ENCODE measurements at regions not wholly inside any gene's neighbourhood (a gene's known extent, or its start where the extent isn't known, plus 50 kb on each side); places are given as distances from the start of the nearest gene placed in this dataset.

- H3K36me3 ChIP-seq (ENCODE audit: insufficient read depth) = no peaks in the 10 kb centered on the region
These were observed 186.6 kb upstream of the IGFBP3 start for GRCh38 chr7:46107610-46108217.

GRCh38 chr7:46100521-46100920 is 179.4 kb upstream of the IGFBP3 start:
- TF ChIP-seq CTCF (conservative IDR thresholded peaks at IDR 0.05; ENCODE audit: low read depth, low read length) = no peak
- Histone ChIP-seq H4K20me1 (ENCODE audit: insufficient read depth) (no peaks in the 10 kb centered on the region), H3K36me3 (ENCODE audit: insufficient read depth) (no peaks in the 10 kb centered on the region), H2AFZ (ENCODE audit: low read depth) (no peak overlapping the region), H3K27ac (no peak overlapping the region), H3K4me3 (IDR thresholded peaks at IDR 0.05; ENCODE audit: insufficient read depth, low read depth, low read length) (no peak overlapping the region), H3K4me2 (no peak overlapping the region), H3K27me3 (ENCODE audit: insufficient read depth, low read depth) (no peaks in the 10 kb centered on the region), H3K9ac (no peak overlapping the region), H3K4me1 (ENCODE audit: low read depth, poor library complexity, severe bottlenecking) (no peaks in the 10 kb centered on the region), H3K79me2 (ENCODE audit: insufficient read depth, low read depth) (no peaks in the 10 kb centered on the region)

More at GRCh38 chr7:46107610-46108217, 186.6 kb upstream of the IGFBP3 start:
- Histone ChIP-seq H4K20me1 (ENCODE audit: insufficient read depth) (no peaks in the 10 kb centered on the region), H3K4me3 (IDR thresholded peaks at IDR 0.05; ENCODE audit: insufficient read depth, low read depth, low read length) (no peak overlapping the region), H3K27ac (no peak overlapping the region), H3K9ac (no peak overlapping the region), H3K4me1 (ENCODE audit: low read depth, poor library complexity, severe bottlenecking) (no peaks in the 10 kb centered on the region), H3K27me3 (ENCODE audit: insufficient read depth, low read depth) (no peaks in the 10 kb centered on the region), H2AFZ (ENCODE audit: low read depth) (no peak overlapping the region), H3K4me2 (no peak overlapping the region), H3K79me2 (ENCODE audit: insufficient read depth, low read depth) (no peaks in the 10 kb centered on the region)
- TF ChIP-seq CTCF (conservative IDR thresholded peaks at IDR 0.05; ENCODE audit: low read depth, low read length) = no peak

- Histone ChIP-seq H3K27me3 (ENCODE audit: insufficient read depth, low read depth) (no peaks in the 10 kb centered on the region), H3K36me3 (ENCODE audit: insufficient read depth) (no peaks in the 10 kb centered on the region), H3K4me1 (ENCODE audit: low read depth, poor library complexity, severe bottlenecking) (no peaks in the 10 kb centered on the region), H3K4me2 (no peak overlapping the region), H3K9ac (no peak overlapping the region), H4K20me1 (ENCODE audit: insufficient read depth) (no peaks in the 10 kb centered on the region), H3K79me2 (ENCODE audit: insufficient read depth, low read depth) (no peaks in the 10 kb centered on the region), H2AFZ (ENCODE audit: low read depth) (no peak overlapping the region), H3K27ac (no peak overlapping the region), H3K4me3 (IDR thresholded peaks at IDR 0.05; ENCODE audit: insufficient read depth, low read depth, low read length) (no peak overlapping the region)
- TF ChIP-seq CTCF (conservative IDR thresholded peaks at IDR 0.05; ENCODE audit: low read depth, low read length) = no peak
These were observed 178.0 kb upstream of the IGFBP3 start for GRCh38 chr7:46099076-46099475.

- no peak for TF ChIP-seq CTCF (conservative IDR thresholded peaks at IDR 0.05; ENCODE audit: low read depth, low read length)
These were observed 170.0 kb upstream of the IGFBP3 start for GRCh38 chr7:46091071-46091470.

More at GRCh38 chr7:46091071-46091470, 170.0 kb upstream of the IGFBP3 start:
- Histone ChIP-seq H3K79me2 (ENCODE audit: insufficient read depth, low read depth) (no peaks in the 10 kb centered on the region), H3K9ac (no peak overlapping the region), H3K4me1 (ENCODE audit: low read depth, poor library complexity, severe bottlenecking) (no peaks in the 10 kb centered on the region), H2AFZ (ENCODE audit: low read depth) (no peak overlapping the region), H3K4me2 (no peak overlapping the region), H3K4me3 (IDR thresholded peaks at IDR 0.05; ENCODE audit: insufficient read depth, low read depth, low read length) (no peak overlapping the region), H3K36me3 (ENCODE audit: insufficient read depth) (no peaks in the 10 kb centered on the region), H3K27ac (no peak overlapping the region), H3K27me3 (ENCODE audit: insufficient read depth, low read depth) (no peaks in the 10 kb centered on the region), H4K20me1 (ENCODE audit: insufficient read depth) (no peaks in the 10 kb centered on the region)
